ENCODE measurements at regions not wholly inside any gene's neighbourhood (a gene's known extent, or its start where the extent isn't known, plus 50 kb on each side); places are given as distances from the start of the nearest gene placed in this dataset.
"Not testable (repeated sequence)": the region's sequence is repeated elsewhere in the genome, so short reads cannot be mapped to it uniquely, and the experiment has no call there.

GRCh38 chr13:37984357-37984756 is 114.8 kb upstream of the TRPC4 start:
- no peak overlapping the region for H3K4me3 Mint-ChIP-seq
- CTCF ChIA-PET, result no interaction called here

GRCh38 chr13:37981932-37982331 is 112.4 kb upstream of the TRPC4 start:
- H3K4me1 Mint-ChIP-seq (ENCODE audit: low read depth), result no peaks in the 10 kb centered on the region

More at GRCh38 chr13:37984357-37984756, 114.8 kb upstream of the TRPC4 start:
- Mint-ChIP-seq H3K4me1 (ENCODE audit: low read depth) (no peaks in the 10 kb centered on the region), H3K27ac (no peak overlapping the region), H3K36me3 (ENCODE audit: low read depth) (no peaks in the 10 kb centered on the region), H3K9me3 (no peaks in the 10 kb centered on the region), H3K27me3 (ENCODE audit: low read depth) (no peaks in the 10 kb centered on the region)
- intact Hi-C loops (cut with micrococcal nuclease), result no loop called here
- no peak for DNase-seq

GRCh38 chr13:37978680-37979079 is 109.1 kb upstream of the TRPC4 start:
- H3K36me3 Mint-ChIP-seq (ENCODE audit: low read depth), result no peaks in the 10 kb centered on the region
- no peak overlapping the region for H3K4me3 Mint-ChIP-seq
- H3K4me1 Mint-ChIP-seq (ENCODE audit: low read depth), result no peaks in the 10 kb centered on the region
- no peak for DNase-seq
- H3K27ac Mint-ChIP-seq, result no peak overlapping the region
- CTCF ChIA-PET, result no interaction called here
- H3K9me3 Mint-ChIP-seq, result no peaks in the 10 kb centered on the region
- H3K27me3 Mint-ChIP-seq (ENCODE audit: low read depth), result no peaks in the 10 kb centered on the region
- intact Hi-C loops (cut with micrococcal nuclease), result no loop called here

More at GRCh38 chr13:37981932-37982331, 112.4 kb upstream of the TRPC4 start:
- no peaks in the 10 kb centered on the region for H3K9me3 Mint-ChIP-seq
- H3K27ac Mint-ChIP-seq, result no peak overlapping the region
- intact Hi-C loops (cut with micrococcal nuclease), result no loop called here
- CTCF ChIA-PET, result no interaction called here
- H3K4me3 Mint-ChIP-seq, result no peak overlapping the region
- no peaks in the 10 kb centered on the region for H3K27me3 Mint-ChIP-seq (ENCODE audit: low read depth)
- no peaks in the 10 kb centered on the region for H3K36me3 Mint-ChIP-seq (ENCODE audit: low read depth)
- no peak for DNase-seq

GRCh38 chr13:37968555-37968954 is 99.0 kb upstream of the TRPC4 start:
- H3K27ac Mint-ChIP-seq, result no peak overlapping the region
- CTCF ChIA-PET, result no interaction called here
- peaks cover 6% of the 10 kb centered on the region for H3K27me3 Mint-ChIP-seq (ENCODE audit: low read depth)
- no peak overlapping the region for H3K4me3 Mint-ChIP-seq
- DNase-seq, result no peak
- H3K4me1 Mint-ChIP-seq (ENCODE audit: low read depth), result no peaks in the 10 kb centered on the region
- no peaks in the 10 kb centered on the region for H3K36me3 Mint-ChIP-seq (ENCODE audit: low read depth)
- intact Hi-C loops (cut with micrococcal nuclease), result no loop called here
- peaks cover 3% of the 10 kb centered on the region for H3K9me3 Mint-ChIP-seq

GRCh38 chr13:37966266-37966665 is 96.7 kb upstream of the TRPC4 start:
- intact Hi-C loops (cut with micrococcal nuclease), result no loop called here
- CTCF ChIA-PET, result no interaction called here
- no peaks in the 10 kb centered on the region for H3K4me1 Mint-ChIP-seq (ENCODE audit: low read depth)
- no peak overlapping the region for H3K4me3 Mint-ChIP-seq
- no peaks in the 10 kb centered on the region for H3K27me3 Mint-ChIP-seq (ENCODE audit: low read depth)
- no peak overlapping the region for H3K27ac Mint-ChIP-seq
- H3K36me3 Mint-ChIP-seq (ENCODE audit: low read depth), result no peaks in the 10 kb centered on the region
- DNase-seq, result no peak
- peaks cover 3% of the 10 kb centered on the region for H3K9me3 Mint-ChIP-seq

- no peak for DNase-seq
- CTCF ChIA-PET, result no interaction called here
Observed at GRCh38 chr13:37960427-37960826, 90.9 kb upstream of the TRPC4 start.

GRCh38 chr13:37959284-37959683 is 89.7 kb upstream of the TRPC4 start:
- H3K27me3 Mint-ChIP-seq (ENCODE audit: low read depth), result no peaks in the 10 kb centered on the region
- H3K4me3 Mint-ChIP-seq, result no peak overlapping the region
- intact Hi-C loops (cut with micrococcal nuclease), result no loop called here
- no peak for DNase-seq
- no peaks in the 10 kb centered on the region for H3K4me1 Mint-ChIP-seq (ENCODE audit: low read depth)
- no peaks in the 10 kb centered on the region for H3K9me3 Mint-ChIP-seq
- no peak overlapping the region for H3K27ac Mint-ChIP-seq
- CTCF ChIA-PET, result no interaction called here
- H3K36me3 Mint-ChIP-seq (ENCODE audit: low read depth), result no peaks in the 10 kb centered on the region

More at GRCh38 chr13:37960427-37960826, 90.9 kb upstream of the TRPC4 start:
- Mint-ChIP-seq H3K27ac (no peak overlapping the region), H3K36me3 (ENCODE audit: low read depth) (no peaks in the 10 kb centered on the region), H3K9me3 (no peaks in the 10 kb centered on the region), H3K27me3 (ENCODE audit: low read depth) (no peaks in the 10 kb centered on the region), H3K4me3 (no peak overlapping the region), H3K4me1 (ENCODE audit: low read depth) (no peaks in the 10 kb centered on the region)
- intact Hi-C loops (cut with micrococcal nuclease), result no loop called here

GRCh38 chr13:37956536-37956935 is 87.0 kb upstream of the TRPC4 start:
- Mint-ChIP-seq H3K4me3 (no peak overlapping the region), H3K4me1 (ENCODE audit: low read depth) (no peaks in the 10 kb centered on the region), H3K36me3 (ENCODE audit: low read depth) (no peaks in the 10 kb centered on the region), H3K9me3 (no peaks in the 10 kb centered on the region), H3K27ac (no peak overlapping the region), H3K27me3 (ENCODE audit: low read depth) (peaks cover 2% of the 10 kb centered on the region)
- intact Hi-C loops (cut with micrococcal nuclease), result no loop called here
- DNase-seq, result no peak
- CTCF ChIA-PET, result no interaction called here

GRCh38 chr13:37954597-37954996 is 85.0 kb upstream of the TRPC4 start:
- H3K9me3 Mint-ChIP-seq; H3K27ac Mint-ChIP-seq; H3K36me3 Mint-ChIP-seq (ENCODE audit: low read depth); H3K4me3 Mint-ChIP-seq; DNase-seq; H3K27me3 Mint-ChIP-seq (ENCODE audit: low read depth); CTCF ChIA-PET; intact Hi-C loops (cut with micrococcal nuclease); H3K4me1 Mint-ChIP-seq (ENCODE audit: low read depth): not testable (repeated sequence)

GRCh38 chr13:37954191-37954590 is 84.6 kb upstream of the TRPC4 start:
- no peaks in the 10 kb centered on the region for H3K9me3 Mint-ChIP-seq
- intact Hi-C loops (cut with micrococcal nuclease), result no loop called here
- H3K4me3 Mint-ChIP-seq, result no peak overlapping the region
- H3K27ac Mint-ChIP-seq, result no peak overlapping the region
- H3K4me1 Mint-ChIP-seq (ENCODE audit: low read depth), result no peaks in the 10 kb centered on the region
- peaks cover 2% of the 10 kb centered on the region for H3K27me3 Mint-ChIP-seq (ENCODE audit: low read depth)
- CTCF ChIA-PET, result no interaction called here
- no peaks in the 10 kb centered on the region for H3K36me3 Mint-ChIP-seq (ENCODE audit: low read depth)
- no peak for DNase-seq

- intact Hi-C loops (cut with micrococcal nuclease), result no loop called here
- CTCF ChIA-PET, result no interaction called here
- DNase-seq, result no peak
- no peaks in the 10 kb centered on the region for H3K9me3 Mint-ChIP-seq
- no peaks in the 10 kb centered on the region for H3K4me1 Mint-ChIP-seq (ENCODE audit: low read depth)
- H3K36me3 Mint-ChIP-seq (ENCODE audit: low read depth), result no peaks in the 10 kb centered on the region
- peaks cover 2% of the 10 kb centered on the region for H3K27me3 Mint-ChIP-seq (ENCODE audit: low read depth)
- H3K27ac Mint-ChIP-seq, result no peak overlapping the region
- H3K4me3 Mint-ChIP-seq, result no peak overlapping the region
Observed at GRCh38 chr13:37953696-37954095, 84.1 kb upstream of the TRPC4 start.

GRCh38 chr13:37950016-37950415 is 80.4 kb upstream of the TRPC4 start:
- CTCF ChIA-PET, result no interaction called here
- no peaks in the 10 kb centered on the region for H3K36me3 Mint-ChIP-seq (ENCODE audit: low read depth)

GRCh38 chr13:37947419-37948140 is 78.0 kb upstream of the TRPC4 start:
- Mint-ChIP-seq H3K27me3 (ENCODE audit: low read depth) (peaks cover 2% of the 10 kb centered on the region), H3K27ac (no peak overlapping the region), H3K36me3 (ENCODE audit: low read depth) (no peaks in the 10 kb centered on the region), H3K4me3 (no peak overlapping the region), H3K4me1 (ENCODE audit: low read depth) (no peaks in the 10 kb centered on the region), H3K9me3 (no peaks in the 10 kb centered on the region)
- DNase-seq, result no peak
- intact Hi-C loops (cut with micrococcal nuclease), result no loop called here
- CTCF ChIA-PET, result no interaction called here

More at GRCh38 chr13:37950016-37950415, 80.4 kb upstream of the TRPC4 start:
- Mint-ChIP-seq H3K27ac (no peak overlapping the region), H3K4me1 (ENCODE audit: low read depth) (no peaks in the 10 kb centered on the region), H3K27me3 (ENCODE audit: low read depth) (peaks cover 2% of the 10 kb centered on the region), H3K4me3 (no peak overlapping the region), H3K9me3 (no peaks in the 10 kb centered on the region)
- DNase-seq, result no peak
- intact Hi-C loops (cut with micrococcal nuclease), result no loop called here

Data from activated naive CD4-positive, alpha-beta T cell treated with anti-CD3 and anti-CD28 coated beads for 36 hours (primary cell).